ENCODE measurements at regions not wholly inside any gene's neighbourhood (a gene's known extent, or its start where the extent isn't known, plus 50 kb on each side); places are given as distances from the start of the nearest gene placed in this dataset.

- H3K9me3 Mint-ChIP-seq, result peaks cover 2% of the 10 kb centered on the region in 2 donors
- no peak for DNase-seq
- H3K36me3 Mint-ChIP-seq (ENCODE audit: insufficient read depth in 2 of 2), result no peaks in the 10 kb centered on the region
- no peaks in the 10 kb centered on the region for H3K4me1 Mint-ChIP-seq (ENCODE audit: low read depth)
- H3K27me3 Mint-ChIP-seq (ENCODE audit: low read depth), result no peaks in the 10 kb centered on the region
- no peak overlapping the region for H3K4me3 Mint-ChIP-seq
- no peak for ATAC-seq (replicated peaks in 1 of 2)
- H3K27ac Mint-ChIP-seq, result no peak overlapping the region
Observed at GRCh38 chr14:97361181-97361580, 564.0 kb downstream of the VRK1 start.

GRCh38 chr14:97361958-97362357 is 564.8 kb downstream of the VRK1 start:
- H3K4me1 Mint-ChIP-seq (ENCODE audit: low read depth), result no peaks in the 10 kb centered on the region
- no peaks in the 10 kb centered on the region for H3K9me3 Mint-ChIP-seq
- H3K4me3 Mint-ChIP-seq, result no peak overlapping the region
- H3K27ac Mint-ChIP-seq, result no peak overlapping the region
- no peak for ATAC-seq (replicated peaks in 1 of 2)
- no peak for DNase-seq
- no peaks in the 10 kb centered on the region for H3K36me3 Mint-ChIP-seq (ENCODE audit: insufficient read depth in 2 of 2)
- H3K27me3 Mint-ChIP-seq (ENCODE audit: low read depth), result no peaks in the 10 kb centered on the region

GRCh38 chr14:97366400-97366799 is 569.2 kb downstream of the VRK1 start:
- peak overlapping the region; percentile 17 for H3K27ac Mint-ChIP-seq
- no peaks in the 10 kb centered on the region for H3K4me1 Mint-ChIP-seq (ENCODE audit: low read depth)
- H3K4me3 Mint-ChIP-seq, result no peak overlapping the region
- ATAC-seq (replicated peaks in 1 of 2) (no peak), DNase-seq (no peak)
- no peaks in the 10 kb centered on the region for H3K27me3 Mint-ChIP-seq (ENCODE audit: low read depth)
- no peaks in the 10 kb centered on the region for H3K9me3 Mint-ChIP-seq
- H3K36me3 Mint-ChIP-seq (ENCODE audit: insufficient read depth in 2 of 2), result peaks cover 0 to 1% of the 10 kb centered on the region in 2 donors

GRCh38 chr14:97367278-97367677 is 570.1 kb downstream of the VRK1 start:
- H3K4me1 Mint-ChIP-seq (ENCODE audit: low read depth), result no peaks in the 10 kb centered on the region
- peaks cover 0 to 2% of the 10 kb centered on the region in 2 donors for H3K36me3 Mint-ChIP-seq (ENCODE audit: insufficient read depth in 2 of 2)
- H3K9me3 Mint-ChIP-seq, result no peaks in the 10 kb centered on the region
- H3K27ac Mint-ChIP-seq, result no peak overlapping the region
- ATAC-seq (replicated peaks in 1 of 2) (no peak), DNase-seq (no peak)
- H3K4me3 Mint-ChIP-seq, result no peak overlapping the region
- no peaks in the 10 kb centered on the region for H3K27me3 Mint-ChIP-seq (ENCODE audit: low read depth)

- no peak for DNase-seq
- no peak overlapping the region for H3K27ac Mint-ChIP-seq
- H3K4me1 Mint-ChIP-seq (ENCODE audit: low read depth), result no peaks in the 10 kb centered on the region
- no peak overlapping the region for H3K4me3 Mint-ChIP-seq
- ATAC-seq (replicated peaks in 1 of 2), result no peak
- no peaks in the 10 kb centered on the region for H3K27me3 Mint-ChIP-seq (ENCODE audit: low read depth)
- no peaks in the 10 kb centered on the region for H3K9me3 Mint-ChIP-seq
- H3K36me3 Mint-ChIP-seq (ENCODE audit: insufficient read depth in 2 of 2), result peaks cover 0 to 2% of the 10 kb centered on the region in 2 donors
Observed at GRCh38 chr14:97368049-97368448, 570.9 kb downstream of the VRK1 start.

- Mint-ChIP-seq H3K4me3 (no peak overlapping the region), H3K4me1 (ENCODE audit: low read depth) (no peaks in the 10 kb centered on the region), H3K36me3 (ENCODE audit: insufficient read depth in 2 of 2) (peaks cover 0 to 2% of the 10 kb centered on the region in 2 donors), H3K27me3 (ENCODE audit: low read depth) (no peaks in the 10 kb centered on the region), H3K9me3 (no peaks in the 10 kb centered on the region), H3K27ac (no peak overlapping the region)
- DNase-seq (no peak), ATAC-seq (replicated peaks in 1 of 2) (no peak)
Observed at GRCh38 chr14:97368900-97369564, 571.9 kb downstream of the VRK1 start.

- H3K4me3 Mint-ChIP-seq, result no peak overlapping the region
- peaks cover 5% of the 10 kb centered on the region for H3K4me1 Mint-ChIP-seq (ENCODE audit: low read depth)
- ATAC-seq (replicated peaks in 1 of 2) (no peak), DNase-seq (no peak)
- no peak overlapping the region for H3K27ac Mint-ChIP-seq
- no peaks in the 10 kb centered on the region for H3K27me3 Mint-ChIP-seq (ENCODE audit: low read depth)
- H3K36me3 Mint-ChIP-seq (ENCODE audit: insufficient read depth in 2 of 2), result peaks cover 0 to 2% of the 10 kb centered on the region in 2 donors
- H3K9me3 Mint-ChIP-seq, result no peaks in the 10 kb centered on the region
Observed at GRCh38 chr14:97369901-97370300, 572.7 kb downstream of the VRK1 start.

- Mint-ChIP-seq H3K9me3 (no peaks in the 10 kb centered on the region), H3K27me3 (ENCODE audit: low read depth) (no peaks in the 10 kb centered on the region), H3K36me3 (ENCODE audit: insufficient read depth in 2 of 2) (peaks cover 0 to 1% of the 10 kb centered on the region in 2 donors), H3K4me3 (no peak overlapping the region), H3K4me1 (ENCODE audit: low read depth) (peaks cover 52% of the 10 kb centered on the region), H3K27ac (no peak overlapping the region)
- DNase-seq, result no peak
- no peak for ATAC-seq (replicated peaks in 1 of 2)
Observed at GRCh38 chr14:97376310-97376709, 579.1 kb downstream of the VRK1 start.

GRCh38 chr14:97377550-97377949 is 580.4 kb downstream of the VRK1 start:
- Mint-ChIP-seq H3K27me3 (ENCODE audit: low read depth) (no peaks in the 10 kb centered on the region), H3K9me3 (peaks cover 4 to 5% of the 10 kb centered on the region in 2 donors), H3K36me3 (ENCODE audit: insufficient read depth in 2 of 2) (peaks cover 4 to 5% of the 10 kb centered on the region in 2 donors), H3K27ac (peak overlapping the region; percentile 47), H3K4me1 (ENCODE audit: low read depth) (peaks cover 62% of the 10 kb centered on the region), H3K4me3 (peak overlapping the region in 1 of 2 donors; percentile 18)
- ATAC-seq (replicated peaks in 1 of 2), result no peak
- DNase-seq, result no peak

- Mint-ChIP-seq H3K27ac (peak overlapping the region; percentile 85), H3K4me3 (peak overlapping the region; percentile 53 to 64), H3K4me1 (ENCODE audit: low read depth) (peaks cover 62% of the 10 kb centered on the region), H3K9me3 (peaks cover 4 to 5% of the 10 kb centered on the region in 2 donors), H3K36me3 (ENCODE audit: insufficient read depth in 2 of 2) (peaks cover 4 to 5% of the 10 kb centered on the region in 2 donors), H3K27me3 (ENCODE audit: low read depth) (no peaks in the 10 kb centered on the region)
- peak; percentile 49 to 57 for DNase-seq
- peak in 1 of 2 donors; percentile 10 for ATAC-seq (replicated peaks in 1 of 2)
Observed at GRCh38 chr14:97379091-97379531, 581.9 kb downstream of the VRK1 start.

GRCh38 chr14:97380539-97380941 is 583.4 kb downstream of the VRK1 start:
- peak overlapping the region; percentile 85 for H3K27ac Mint-ChIP-seq

GRCh38 chr14:97381309-97381708 is 584.1 kb downstream of the VRK1 start:
- peaks cover 8 to 9% of the 10 kb centered on the region in 2 donors for H3K9me3 Mint-ChIP-seq
- H3K36me3 Mint-ChIP-seq (ENCODE audit: insufficient read depth in 2 of 2), result peaks cover 5 to 6% of the 10 kb centered on the region in 2 donors
- H3K27ac Mint-ChIP-seq, result peak overlapping the region; percentile 85
- ATAC-seq (replicated peaks in 1 of 2) (no peak), DNase-seq (peak; percentile 14 to 18)
- no peaks in the 10 kb centered on the region for H3K27me3 Mint-ChIP-seq (ENCODE audit: low read depth)
- peaks cover 54% of the 10 kb centered on the region for H3K4me1 Mint-ChIP-seq (ENCODE audit: low read depth)
- peak overlapping the region; percentile 53 to 64 for H3K4me3 Mint-ChIP-seq

More at GRCh38 chr14:97380539-97380941, 583.4 kb downstream of the VRK1 start:
- Mint-ChIP-seq H3K27me3 (ENCODE audit: low read depth) (no peaks in the 10 kb centered on the region), H3K9me3 (peaks cover 5 to 7% of the 10 kb centered on the region in 2 donors), H3K36me3 (ENCODE audit: insufficient read depth in 2 of 2) (peaks cover 5 to 6% of the 10 kb centered on the region in 2 donors), H3K4me1 (ENCODE audit: low read depth) (peaks cover 55% of the 10 kb centered on the region), H3K4me3 (peak overlapping the region; percentile 53 to 64)
- DNase-seq (peak; percentile 79 to 89), ATAC-seq (replicated peaks in 1 of 2) (peak; percentile 98 to 99)

- Mint-ChIP-seq H3K9me3 (peaks cover 8 to 9% of the 10 kb centered on the region in 2 donors), H3K27ac (no peak overlapping the region), H3K36me3 (ENCODE audit: insufficient read depth in 2 of 2) (peaks cover 5 to 6% of the 10 kb centered on the region in 2 donors), H3K4me3 (no peak overlapping the region), H3K27me3 (ENCODE audit: low read depth) (no peaks in the 10 kb centered on the region), H3K4me1 (ENCODE audit: low read depth) (peaks cover 58% of the 10 kb centered on the region)
- ATAC-seq (replicated peaks in 1 of 2), result no peak
- no peak for DNase-seq
Observed at GRCh38 chr14:97382616-97383226, 585.5 kb downstream of the VRK1 start.
